Smooth muscle cell (in vitro differentiated cells): ENCODE measurements at regions not wholly inside any gene's neighbourhood (a gene's known extent, or its start where the extent isn't known, plus 50 kb on each side); places are given as distances from the start of the nearest gene placed in this dataset.
A peak's percentile ranks its signal among the peaks of the same experiment; 100 is the strongest.
"Not testable (repeated sequence)": the region's sequence is repeated elsewhere in the genome, so short reads cannot be mapped to it uniquely, and the experiment has no call there.

Experiments used
- DNase-seq: peaks from one replicate; lab custom pipeline; 2025; ENCODE audit not compliant: unreplicated experiment; lab: John Stamatoyannopoulos, UW
- H2AFZ ChIP-seq: fragments of 200-600 bp; sonication (generic); 2 replicates; pipeline ENCODE4 v1.6.0; 2016; ENCODE audit warnings: antibody characterized with exemption, low read depth, mild to moderate bottlenecking
- H3F3A ChIP-seq: fragments of 200-600 bp; sonication (generic); 2 replicates; pipeline ENCODE4 v1.6.0; 2017; ENCODE audit warnings: antibody characterized with exemption, low read depth
- H3K27ac ChIP-seq: fragments of 200-600 bp; sonication (generic); 2 replicates; pipeline ENCODE4 v1.5.1; 2016; ENCODE audit warnings: low read depth, mild to moderate bottlenecking
- H3K27me3 ChIP-seq: fragments of 200-600 bp; sonication (generic); 2 replicates; pipeline ENCODE4 v1.6.1; 2016; ENCODE audit warnings: low read depth, mild to moderate bottlenecking
- H3K36me3 ChIP-seq: fragments of 200-600 bp; sonication (generic); 2 replicates; pipeline ENCODE4 v1.5.1; 2016; ENCODE audit warnings: low read depth
- H3K4me1 ChIP-seq: fragments of 200-600 bp; sonication (generic); 2 replicates; pipeline ENCODE4 v1.5.1; 2016; ENCODE audit warnings: low read depth
- H3K4me2 ChIP-seq: fragments of 200-600 bp; sonication (generic); 2 replicates; pipeline ENCODE4 v1.6.0; 2016; ENCODE audit warnings: mild to moderate bottlenecking
- H3K4me3 ChIP-seq: fragments of 200-600 bp; sonication (generic); 2 replicates; pipeline ENCODE4 v1.5.1; 2016; ENCODE audit warnings: mild to moderate bottlenecking
- H3K79me2 ChIP-seq: fragments of 200-600 bp; sonication (generic); 2 replicates; pipeline ENCODE4 v1.6.0; 2016; ENCODE audit warnings: low read depth, mild to moderate bottlenecking
- H3K9ac ChIP-seq: fragments of 200-600 bp; sonication (generic); 2 replicates; pipeline ENCODE4 v1.6.0; 2016; ENCODE audit warnings: low read depth
- H3K9me3 ChIP-seq: fragments of 200-600 bp; sonication (generic); replicated peaks from 2 replicates; pipeline ENCODE4 v1.5.1; 2016; ENCODE audit warnings: low read depth
- H4K20me1 ChIP-seq: fragments of 200-600 bp; sonication (generic); 2 replicates; pipeline ENCODE4 v1.6.0; 2016; ENCODE audit warnings: low read depth
- CTCF ChIP-seq: fragments of 200-600 bp; sonication (generic); IDR thresholded peaks from 2 replicates; pipeline ENCODE4 v1.5.1; 2017; ENCODE audit warnings: borderline replicate concordance, mild to moderate bottlenecking, antibody characterized with exemption; ENCODE audit not compliant: insufficient read depth, poor library complexity, severe bottlenecking
- WGBS: methylation state at CpG from one replicate; pipeline ENCODE4 v1.1.7; 2016; ENCODE audit warnings: low lambda C conversion rate; 5-methylcytosine and 5-hydroxymethylcytosine counted together

GRCh38 chr9:43127026-43127775, 943.7 kb downstream of the SPATA31A6 start:
- not testable (repeated sequence) for H3K4me2 ChIP-seq, H3K27ac ChIP-seq, H2AFZ ChIP-seq, H4K20me1 ChIP-seq, DNase-seq, H3K4me1 ChIP-seq, H3K36me3 ChIP-seq, H3K4me3 ChIP-seq, H3K27me3 ChIP-seq, H3K9me3 ChIP-seq, H3K9ac ChIP-seq, H3F3A ChIP-seq, H3K79me2 ChIP-seq
- WGBS = 95% methylated on average over 9 of the region's 12 CpGs

- not testable (repeated sequence) for H3K4me3 ChIP-seq, H3K79me2 ChIP-seq, H3K27ac ChIP-seq, H3K4me1 ChIP-seq, H3F3A ChIP-seq, H3K9ac ChIP-seq, H3K9me3 ChIP-seq, H3K4me2 ChIP-seq, DNase-seq, H2AFZ ChIP-seq, H4K20me1 ChIP-seq, H3K36me3 ChIP-seq, H3K27me3 ChIP-seq
- 78% methylated on average over 1 of the region's 4 CpGs for whole genome bisulfite sequencing
- peak; percentile 26 for TF ChIP-seq CTCF
These were observed 944.5 kb downstream of the SPATA31A6 start for GRCh38 chr9:43127949-43128348.

- H3K79me2 ChIP-seq, H3K4me3 ChIP-seq, H3K9me3 ChIP-seq, H3F3A ChIP-seq, H3K4me1 ChIP-seq, H2AFZ ChIP-seq, H3K36me3 ChIP-seq, H3K9ac ChIP-seq, H3K4me2 ChIP-seq, H4K20me1 ChIP-seq, DNase-seq, H3K27me3 ChIP-seq: not testable (repeated sequence)
- 55% methylated on average over 2 of the region's 2 CpGs for WGBS
- peak overlapping the region; percentile 12 for H3K27ac ChIP-seq
These were observed 947.3 kb downstream of the SPATA31A6 start for GRCh38 chr9:43130744-43131171.

- 40% methylated on average over 4 of the region's 4 CpGs for WGBS
- H3K36me3 ChIP-seq, H3K27me3 ChIP-seq, H3K4me1 ChIP-seq, H3K4me2 ChIP-seq, DNase-seq, H3K4me3 ChIP-seq, H3F3A ChIP-seq, H3K9me3 ChIP-seq, H2AFZ ChIP-seq, H3K79me2 ChIP-seq, H4K20me1 ChIP-seq, H3K27ac ChIP-seq, H3K9ac ChIP-seq: not testable (repeated sequence)
These were observed 952.0 kb downstream of the SPATA31A6 start for GRCh38 chr9:43135440-43135839.

GRCh38 chr9:43138909-43139308, 955.5 kb downstream of the SPATA31A6 start:
- WGBS = 89% methylated on average over 6 of the region's 10 CpGs
- not testable (repeated sequence) for H3F3A ChIP-seq, H3K9ac ChIP-seq, H3K27ac ChIP-seq, H4K20me1 ChIP-seq, H3K36me3 ChIP-seq, H3K9me3 ChIP-seq, H3K27me3 ChIP-seq, H3K4me2 ChIP-seq, H2AFZ ChIP-seq, H3K79me2 ChIP-seq, H3K4me3 ChIP-seq, DNase-seq, H3K4me1 ChIP-seq

- not testable (repeated sequence) for H3K9me3 ChIP-seq, H3K4me1 ChIP-seq, H3K9ac ChIP-seq, H3F3A ChIP-seq, H4K20me1 ChIP-seq, H3K4me3 ChIP-seq, H3K27ac ChIP-seq, DNase-seq, H3K27me3 ChIP-seq, H3K79me2 ChIP-seq, H3K36me3 ChIP-seq, H2AFZ ChIP-seq, H3K4me2 ChIP-seq
- WGBS = 65% methylated on average over 3 of the region's 5 CpGs
These were observed 955.9 kb downstream of the SPATA31A6 start for GRCh38 chr9:43139349-43139748.

GRCh38 chr9:43139878-43140608, 956.6 kb downstream of the SPATA31A6 start:
- not testable (repeated sequence) for H4K20me1 ChIP-seq, H3K9me3 ChIP-seq, H3K27me3 ChIP-seq, H2AFZ ChIP-seq, H3F3A ChIP-seq, H3K4me3 ChIP-seq, H3K9ac ChIP-seq, H3K4me2 ChIP-seq, DNase-seq, H3K27ac ChIP-seq, H3K36me3 ChIP-seq, H3K4me1 ChIP-seq, H3K79me2 ChIP-seq
- 70% methylated on average over 8 of the region's 8 CpGs for WGBS
